ENCODE measurements at regions not wholly inside any gene's neighbourhood (a gene's known extent, or its start where the extent isn't known, plus 50 kb on each side); places are given as distances from the start of the nearest gene placed in this dataset.

GRCh38 chr9:87357600-87357999 lies 140.1 kb upstream of the DAPK1 start:
- H3K4me3 ChIP-seq (ENCODE audit: low read depth, low read length), result no peak overlapping the region
- TF ChIP-seq CTCF (conservative IDR thresholded peaks at IDR 0.05; ENCODE audit: low read depth, low read length), result no peak
- no peak for DNase-seq (ENCODE audit: low read depth)

- no peak for TF ChIP-seq CTCF (conservative IDR thresholded peaks at IDR 0.05; ENCODE audit: low read depth, low read length)
- no peak for DNase-seq (ENCODE audit: low read depth)
- no peak overlapping the region for H3K4me3 ChIP-seq (ENCODE audit: low read depth, low read length)
Measured at GRCh38 chr9:87359264-87359663, 138.4 kb upstream of the DAPK1 start.

GRCh38 chr9:87359958-87360601 lies 137.6 kb upstream of the DAPK1 start:
- no peak overlapping the region for H3K4me3 ChIP-seq (ENCODE audit: low read depth, low read length)
- DNase-seq (ENCODE audit: low read depth), result no peak
- no peak for TF ChIP-seq CTCF (conservative IDR thresholded peaks at IDR 0.05; ENCODE audit: low read depth, low read length)

- H3K4me3 ChIP-seq (ENCODE audit: low read depth, low read length), result no peak overlapping the region
- TF ChIP-seq CTCF (conservative IDR thresholded peaks at IDR 0.05; ENCODE audit: low read depth, low read length), result no peak
- peak; percentile 16 for DNase-seq (ENCODE audit: low read depth)
Measured at GRCh38 chr9:87370049-87370685, 127.5 kb upstream of the DAPK1 start.

- DNase-seq (ENCODE audit: low read depth), result no peak
- TF ChIP-seq CTCF (conservative IDR thresholded peaks at IDR 0.05; ENCODE audit: low read depth, low read length), result no peak
- no peak overlapping the region for H3K4me3 ChIP-seq (ENCODE audit: low read depth, low read length)
Measured at GRCh38 chr9:87371795-87372355, 125.8 kb upstream of the DAPK1 start.

GRCh38 chr9:87372356-87372851 lies 125.3 kb upstream of the DAPK1 start:
- TF ChIP-seq CTCF (conservative IDR thresholded peaks at IDR 0.05; ENCODE audit: low read depth, low read length), result no peak
- DNase-seq (ENCODE audit: low read depth), result no peak
- H3K4me3 ChIP-seq (ENCODE audit: low read depth, low read length), result no peak overlapping the region

Measured in choroid plexus epithelial cell (primary cell).